ENCODE measurements at regions not wholly inside any gene's neighbourhood (a gene's known extent, or its start where the extent isn't known, plus 50 kb on each side); places are given as distances from the start of the nearest gene placed in this dataset.

DNA sequence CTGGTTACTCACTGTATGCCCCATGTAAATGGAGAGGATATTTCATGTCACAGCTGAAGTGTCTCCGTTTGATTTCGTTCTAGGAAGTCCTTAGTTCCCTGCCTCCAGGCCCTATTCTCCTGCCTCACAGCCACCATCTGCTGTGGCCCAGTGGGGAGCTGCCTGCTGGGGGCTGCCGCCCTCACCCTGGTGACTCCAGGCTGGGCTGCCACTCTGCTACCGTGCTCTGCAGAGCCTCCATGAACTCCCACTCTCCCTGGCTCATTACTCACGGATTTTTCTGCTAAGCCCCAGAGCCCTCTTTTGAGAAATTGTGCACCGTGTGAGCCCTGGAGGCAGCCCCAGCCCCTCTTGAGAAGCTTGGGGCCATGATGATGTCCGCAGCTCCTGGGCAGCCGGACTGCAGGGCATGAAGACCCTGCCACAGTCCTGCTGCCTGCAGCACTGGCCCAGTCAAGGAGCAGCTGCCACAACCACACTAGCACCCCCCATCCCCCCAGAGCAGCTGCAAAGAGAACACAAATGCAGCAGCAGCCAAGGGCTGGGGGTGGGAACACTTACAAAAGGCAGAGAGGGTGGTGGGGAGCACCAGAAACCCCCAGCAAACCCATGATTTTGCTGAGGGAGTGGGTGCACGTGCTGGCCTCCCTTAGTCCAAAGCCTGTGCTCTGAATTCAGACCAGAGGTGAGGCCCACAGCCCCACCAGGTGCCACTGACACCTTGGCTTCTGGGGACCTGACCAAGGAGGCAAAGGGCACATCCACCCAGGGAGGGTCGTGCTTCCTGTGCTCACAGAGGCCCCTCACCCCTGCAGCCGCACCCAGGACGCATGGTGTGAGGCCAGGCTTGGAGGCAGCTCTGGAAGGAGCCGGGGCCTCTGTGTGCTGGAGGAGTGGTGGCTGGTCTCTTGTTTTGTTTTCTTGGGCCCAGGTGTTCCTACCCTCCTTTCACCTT is 270.2 kb upstream of the RAB6C start:
- Histone ChIP-seq H3K4me3 (ENCODE audit: insufficient read depth, low read length, poor library complexity, severe bottlenecking) (no peak overlapping the region), H3K27ac (ENCODE audit: low read depth, low read length) (no peak overlapping the region), H3K9me3 (ENCODE audit: insufficient read depth, low read length) (no peaks in the 10 kb centered on the region), H3F3A (ENCODE audit: insufficient read depth) (no peaks in the 10 kb centered on the region), H3K79me2 (ENCODE audit: insufficient read depth, low read length) (no peaks in the 10 kb centered on the region), H3K27me3 (ENCODE audit: low read length) (no peaks in the 10 kb centered on the region), H3K36me3 (ENCODE audit: low read length) (no peaks in the 10 kb centered on the region), H4K20me1 (ENCODE audit: low read depth, low read length) (no peaks in the 10 kb centered on the region), H3K9me2 (replicated peaks; ENCODE audit: insufficient read depth, low read length) (no peaks in the 10 kb centered on the region), H3K9ac (ENCODE audit: low read length) (no peak overlapping the region), H2AFZ (ENCODE audit: low read depth, low read length, severe bottlenecking) (no peak overlapping the region), H3K4me2 (ENCODE audit: low read depth, low read length, poor library complexity, severe bottlenecking) (no peak overlapping the region)
- no peak for TF ChIP-seq EZH2phosphoT487 (conservative IDR thresholded peaks at IDR 0.05; ENCODE audit: low read length)
- TF ChIP-seq, protein P1, sequence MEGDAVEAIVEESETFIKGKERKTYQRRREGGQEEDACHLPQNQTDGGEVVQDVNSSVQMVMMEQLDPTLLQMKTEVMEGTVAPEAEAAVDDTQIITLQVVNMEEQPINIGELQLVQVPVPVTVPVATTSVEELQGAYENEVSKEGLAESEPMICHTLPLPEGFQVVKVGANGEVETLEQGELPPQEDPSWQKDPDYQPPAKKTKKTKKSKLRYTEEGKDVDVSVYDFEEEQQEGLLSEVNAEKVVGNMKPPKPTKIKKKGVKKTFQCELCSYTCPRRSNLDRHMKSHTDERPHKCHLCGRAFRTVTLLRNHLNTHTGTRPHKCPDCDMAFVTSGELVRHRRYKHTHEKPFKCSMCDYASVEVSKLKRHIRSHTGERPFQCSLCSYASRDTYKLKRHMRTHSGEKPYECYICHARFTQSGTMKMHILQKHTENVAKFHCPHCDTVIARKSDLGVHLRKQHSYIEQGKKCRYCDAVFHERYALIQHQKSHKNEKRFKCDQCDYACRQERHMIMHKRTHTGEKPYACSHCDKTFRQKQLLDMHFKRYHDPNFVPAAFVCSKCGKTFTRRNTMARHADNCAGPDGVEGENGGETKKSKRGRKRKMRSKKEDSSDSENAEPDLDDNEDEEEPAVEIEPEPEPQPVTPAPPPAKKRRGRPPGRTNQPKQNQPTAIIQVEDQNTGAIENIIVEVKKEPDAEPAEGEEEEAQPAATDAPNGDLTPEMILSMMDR (IDR thresholded peaks at IDR 0.05; ENCODE audit: insufficient read depth, low read length, poor library complexity, severe bottlenecking) = no peak

DNA sequence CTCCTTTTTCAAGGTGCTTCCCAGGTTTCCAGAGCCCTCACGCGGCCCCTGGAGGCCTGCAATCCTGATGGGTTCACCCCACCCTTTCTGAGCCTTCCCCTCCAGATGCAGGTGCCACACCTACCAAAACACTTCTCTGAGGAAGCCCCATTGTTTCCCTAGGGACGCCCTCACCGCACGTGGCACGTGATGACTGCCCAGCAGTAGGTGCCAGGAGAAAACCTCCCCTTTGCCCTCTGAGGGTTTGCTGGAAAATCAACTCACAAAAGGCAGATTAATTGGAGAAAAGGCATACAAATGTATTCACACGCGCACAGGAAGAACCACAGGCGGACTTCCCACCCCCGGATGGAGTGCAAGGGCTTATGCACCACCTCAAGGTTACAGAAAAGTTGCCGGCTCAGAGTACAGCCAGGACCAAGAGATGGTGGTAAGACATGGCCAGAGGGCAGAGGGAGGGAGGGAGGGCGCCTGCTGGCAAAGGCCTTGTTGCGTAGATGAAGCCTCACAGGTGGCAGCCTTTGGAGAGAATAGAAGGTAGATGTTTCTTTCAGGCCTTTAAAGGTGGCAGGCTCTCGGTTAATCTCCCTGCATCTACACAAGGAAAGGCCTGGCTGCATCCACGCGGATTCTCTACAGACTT is 269.4 kb upstream of the RAB6C start:
- TF ChIP-seq, protein P1 (IDR thresholded peaks at IDR 0.05; ENCODE audit: insufficient read depth, low read length, poor library complexity, severe bottlenecking) = no peak
- no peak for TF ChIP-seq EZH2phosphoT487 (conservative IDR thresholded peaks at IDR 0.05; ENCODE audit: low read length)
- H3K27me3 ChIP-seq (ENCODE audit: low read length) = no peaks in the 10 kb centered on the region
- H2AFZ ChIP-seq (ENCODE audit: low read depth, low read length, severe bottlenecking) = no peak overlapping the region
- no peaks in the 10 kb centered on the region for H4K20me1 ChIP-seq (ENCODE audit: low read depth, low read length)
- H3K9me3 ChIP-seq (ENCODE audit: insufficient read depth, low read length) = no peaks in the 10 kb centered on the region
- H3K27ac ChIP-seq (ENCODE audit: low read depth, low read length) = no peak overlapping the region
- H3K36me3 ChIP-seq (ENCODE audit: low read length) = no peaks in the 10 kb centered on the region
- no peaks in the 10 kb centered on the region for H3K9me2 ChIP-seq (replicated peaks; ENCODE audit: insufficient read depth, low read length)
- H3K79me2 ChIP-seq (ENCODE audit: insufficient read depth, low read length) = no peaks in the 10 kb centered on the region
- H3K4me3 ChIP-seq (ENCODE audit: insufficient read depth, low read length, poor library complexity, severe bottlenecking) = no peak overlapping the region
- H3K4me2 ChIP-seq (ENCODE audit: low read depth, low read length, poor library complexity, severe bottlenecking) = no peak overlapping the region
- H3K9ac ChIP-seq (ENCODE audit: low read length) = no peak overlapping the region
- no peaks in the 10 kb centered on the region for H3F3A ChIP-seq (ENCODE audit: insufficient read depth)

DNA sequence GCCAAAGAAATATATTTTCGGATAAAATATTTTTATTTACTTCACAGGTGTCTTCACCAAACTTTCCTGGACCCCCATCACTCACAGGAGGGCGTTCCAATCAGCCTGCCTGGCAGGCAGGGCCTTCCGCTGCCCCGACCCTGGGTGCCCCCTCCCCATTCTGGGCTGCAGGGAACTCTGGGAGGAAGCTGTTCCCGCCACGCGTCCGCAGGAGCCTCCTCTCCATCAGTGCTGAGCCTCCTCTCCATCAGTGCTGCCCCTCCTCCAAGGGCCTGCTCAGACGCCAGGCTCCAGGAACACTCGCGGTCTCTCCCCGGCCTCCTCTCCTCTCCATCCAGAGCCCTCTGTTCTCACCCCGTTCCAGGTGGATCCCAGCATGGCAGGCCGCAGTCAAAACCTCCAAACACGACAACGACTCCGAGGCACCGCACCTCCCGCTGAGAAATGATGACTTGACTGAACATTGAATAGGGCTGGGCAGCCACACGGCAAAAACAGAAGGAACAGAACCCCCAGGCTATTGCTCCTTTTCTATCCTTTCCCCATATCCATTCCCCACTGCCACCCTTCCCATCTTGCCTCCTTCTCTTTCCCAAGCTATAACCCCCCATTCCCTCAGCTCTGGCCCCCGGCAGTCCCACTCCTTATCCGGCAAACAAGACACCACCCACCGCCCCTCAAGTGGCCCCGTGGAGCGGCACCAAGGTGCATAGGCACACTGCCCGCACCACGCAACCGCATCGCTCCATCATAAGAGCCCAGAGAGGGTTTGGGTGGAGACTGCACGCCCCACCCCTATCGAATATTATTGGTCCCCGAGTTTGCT is 268.6 kb upstream of the RAB6C start:
- H3K9me2 ChIP-seq (replicated peaks; ENCODE audit: insufficient read depth, low read length) = no peaks in the 10 kb centered on the region
- H3K4me2 ChIP-seq (ENCODE audit: low read depth, low read length, poor library complexity, severe bottlenecking) = no peak overlapping the region
- no peaks in the 10 kb centered on the region for H3K9me3 ChIP-seq (ENCODE audit: insufficient read depth, low read length)
- H3K79me2 ChIP-seq (ENCODE audit: insufficient read depth, low read length) = no peaks in the 10 kb centered on the region
- no peaks in the 10 kb centered on the region for H3K36me3 ChIP-seq (ENCODE audit: low read length)
- no peak overlapping the region for H3K4me3 ChIP-seq (ENCODE audit: insufficient read depth, low read length, poor library complexity, severe bottlenecking)
- no peak overlapping the region for H3K27ac ChIP-seq (ENCODE audit: low read depth, low read length)
- TF ChIP-seq, protein P1 (IDR thresholded peaks at IDR 0.05; ENCODE audit: insufficient read depth, low read length, poor library complexity, severe bottlenecking) = no peak
- no peak for TF ChIP-seq EZH2phosphoT487 (conservative IDR thresholded peaks at IDR 0.05; ENCODE audit: low read length)
- no peak overlapping the region for H3K9ac ChIP-seq (ENCODE audit: low read length)
- no peaks in the 10 kb centered on the region for H3K27me3 ChIP-seq (ENCODE audit: low read length)
- no peaks in the 10 kb centered on the region for H3F3A ChIP-seq (ENCODE audit: insufficient read depth)
- no peak overlapping the region for H2AFZ ChIP-seq (ENCODE audit: low read depth, low read length, severe bottlenecking)
- H4K20me1 ChIP-seq (ENCODE audit: low read depth, low read length) = no peaks in the 10 kb centered on the region
